Hematopoietic multipotent progenitor cell treated with erythropoietin and hydrocortisone succinate and interleukin-3 and kit ligand, for 6 days (in vitro differentiated cells): ENCODE measurements at regions not wholly inside any gene's neighbourhood (a gene's known extent, or its start where the extent isn't known, plus 50 kb on each side); places are given as distances from the start of the nearest gene placed in this dataset.

Experiments
- DNase-seq: peaks from one replicate; pipeline ENCODE4 v3.0.0-alpha.2; 2015

DNA sequence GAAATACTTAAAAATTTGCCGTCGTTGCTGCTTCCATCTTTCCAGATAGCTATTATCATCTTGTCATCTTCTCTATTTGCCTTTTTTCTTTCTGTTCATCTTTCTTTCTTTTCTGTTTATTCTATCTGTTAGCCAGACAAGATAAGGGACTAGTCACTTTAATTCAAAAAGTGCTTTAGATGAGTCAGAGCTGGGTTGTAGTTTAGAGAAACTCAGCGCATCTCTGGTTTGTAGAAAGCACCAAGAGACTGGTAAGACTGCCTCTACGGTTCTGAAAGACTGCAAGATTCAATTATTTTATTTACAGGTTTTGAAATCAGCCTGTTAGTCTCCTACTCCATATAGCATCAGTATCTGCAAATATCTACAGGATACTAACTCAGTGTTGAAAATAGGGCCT is 562.8 kb upstream of the RIOK2 start:
- DNase-seq: no peak

DNA sequence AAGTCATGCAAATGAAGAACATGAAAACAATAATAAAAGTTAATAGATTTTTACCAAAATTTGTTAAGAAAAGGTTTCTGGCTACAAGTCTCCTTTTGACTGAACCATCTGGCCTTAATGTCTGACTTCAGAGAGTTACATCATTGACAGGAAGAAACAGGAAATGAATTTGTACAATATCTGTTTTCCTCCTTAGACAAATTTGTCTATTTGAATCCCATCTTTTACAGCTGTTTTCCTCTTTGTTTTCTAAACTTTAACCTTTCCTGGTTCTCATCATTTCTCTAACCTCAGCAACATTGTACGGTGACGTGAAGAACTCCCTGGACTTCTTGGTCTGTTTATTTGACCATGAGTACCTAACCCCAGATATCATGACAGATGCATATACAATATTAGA is 567.5 kb upstream of the RIOK2 start:
- DNase-seq: no peak

DNA sequence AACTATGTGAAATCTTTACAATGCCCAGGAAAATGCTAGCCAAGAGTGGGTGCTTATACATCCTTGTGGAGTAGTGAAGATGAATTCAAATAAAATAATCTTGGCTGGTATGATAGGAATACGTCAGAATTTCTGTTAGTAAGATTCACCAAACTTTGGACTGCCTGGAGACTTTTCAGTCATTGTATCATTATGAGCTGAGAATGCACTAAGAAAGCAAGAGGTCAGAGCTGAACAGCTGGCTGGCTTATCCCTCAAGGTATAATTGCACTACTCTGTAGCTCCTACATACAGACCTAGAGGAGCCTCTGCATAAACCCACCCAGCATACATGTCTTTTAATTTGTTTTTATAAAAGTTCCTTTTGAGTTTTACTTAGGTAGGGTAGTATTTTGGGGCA is 568.5 kb upstream of the RIOK2 start:
- no peak for DNase-seq

DNA sequence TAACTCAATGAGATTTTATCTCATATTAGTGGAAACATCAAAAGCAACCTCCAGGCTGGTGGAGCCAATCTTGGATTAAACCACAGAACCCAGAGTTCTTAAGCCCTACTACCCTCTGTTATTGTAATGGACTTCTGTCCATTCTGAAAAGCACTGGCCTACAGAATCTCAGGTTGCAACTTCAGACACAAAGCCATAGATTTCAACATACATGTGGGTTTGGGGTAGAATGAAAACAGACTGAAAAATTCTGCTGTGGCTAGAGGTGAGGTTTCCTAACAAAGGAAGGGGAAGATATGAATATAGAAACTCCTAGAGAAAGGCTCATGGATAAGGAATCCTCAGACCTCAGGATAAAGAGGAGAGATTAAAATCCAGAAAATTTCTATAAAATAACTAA is 569.8 kb upstream of the RIOK2 start:
- no peak for DNase-seq

DNA sequence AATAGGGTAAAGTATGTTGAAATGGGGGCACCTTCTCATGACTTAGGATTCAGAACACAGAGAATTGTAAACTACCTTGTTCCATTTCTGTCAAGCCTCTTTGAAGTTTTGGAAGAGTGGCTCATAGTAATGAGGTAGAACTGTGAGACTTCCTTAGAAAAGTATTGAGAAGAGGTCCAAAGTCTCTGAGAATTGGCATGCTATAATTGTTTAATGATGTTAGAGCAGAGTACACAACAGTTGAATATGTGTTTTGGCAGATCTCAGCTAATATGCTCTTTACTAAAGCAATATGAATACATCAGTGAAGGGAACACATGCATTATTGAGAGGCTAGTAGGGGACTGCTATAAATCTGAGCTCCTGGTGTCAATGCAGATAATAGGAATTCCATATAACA is 579.4 kb upstream of the RIOK2 start:
- DNase-seq: no peak

DNA sequence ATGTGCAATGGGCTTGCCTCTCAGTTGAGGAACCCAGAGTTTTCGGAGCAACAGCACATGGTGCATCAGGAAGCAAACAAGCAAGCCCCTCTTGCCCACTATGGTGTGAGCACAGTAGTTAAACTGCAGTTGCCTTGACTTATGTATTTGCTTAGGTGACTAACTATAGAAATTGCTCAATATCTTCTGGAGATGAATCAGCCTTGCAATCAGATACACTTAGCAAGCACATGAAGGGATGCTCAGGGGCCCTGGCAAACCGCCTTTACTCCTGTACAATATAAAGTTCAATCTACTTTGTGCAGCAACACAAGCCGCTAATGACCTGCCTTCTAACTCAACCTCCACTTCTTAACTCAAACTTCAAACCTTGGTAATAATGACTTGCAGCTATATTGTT is 581.7 kb upstream of the RIOK2 start:
- DNase-seq: no peak

DNA sequence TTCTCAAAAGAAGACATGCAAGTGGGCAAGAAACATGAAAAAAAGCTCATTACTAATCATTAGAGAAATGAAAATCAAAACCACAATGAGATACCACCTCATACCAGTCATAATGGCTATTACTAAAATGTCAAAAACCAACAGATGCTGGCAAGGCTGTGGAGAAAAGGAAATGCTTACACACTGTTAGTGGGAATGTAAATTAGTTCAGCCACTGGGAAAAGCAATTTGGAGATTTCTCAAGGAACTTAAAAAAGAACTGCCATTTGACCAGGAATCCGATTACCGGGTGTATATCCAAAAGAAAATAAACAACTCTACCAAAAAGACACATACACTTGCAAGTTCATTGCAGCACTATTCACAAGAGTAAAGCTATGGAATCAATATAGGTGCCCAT is 595.4 kb upstream of the RIOK2 start:
- no peak for DNase-seq

DNA sequence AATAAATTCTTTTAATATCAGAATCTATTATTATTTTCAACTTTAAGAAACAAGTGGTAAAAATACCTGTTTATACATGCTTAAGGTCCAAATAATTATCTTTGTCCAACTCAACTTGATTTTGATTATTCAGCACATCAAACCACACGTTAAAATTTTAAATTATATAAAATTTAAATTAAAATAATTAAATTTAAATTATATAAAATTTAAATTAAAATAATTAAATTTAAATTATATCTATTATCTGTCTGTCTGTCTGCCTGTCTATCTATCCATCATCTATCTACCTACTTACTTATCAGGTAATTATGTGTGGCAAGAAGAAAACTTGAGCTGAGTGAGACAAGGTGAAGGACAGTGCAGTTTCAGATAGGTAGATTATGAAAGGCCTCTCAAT is 605.3 kb upstream of the RIOK2 start:
- no peak for DNase-seq

DNA sequence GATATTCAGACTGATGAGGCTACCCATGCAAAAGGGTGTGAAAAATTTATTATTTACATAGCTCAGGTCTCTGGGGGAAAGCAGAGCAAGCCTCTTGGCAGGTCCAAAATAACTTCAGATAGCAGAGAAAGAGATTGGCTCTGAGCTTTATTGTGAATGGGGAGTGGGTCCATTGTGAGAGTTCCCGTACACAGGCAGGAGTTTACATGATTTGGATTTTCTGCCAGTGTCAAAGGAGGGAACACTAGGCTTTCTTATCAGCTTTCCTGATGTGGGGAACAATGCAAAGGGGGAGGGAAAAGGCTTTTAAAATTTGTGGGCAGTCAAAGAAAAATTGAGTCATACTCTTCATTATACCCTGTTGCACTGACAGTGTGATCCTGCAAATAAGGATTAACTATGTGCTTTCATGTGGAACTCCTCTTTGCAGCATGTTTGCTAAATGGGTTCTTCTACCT is 615.0 kb upstream of the RIOK2 start:
- no peak for DNase-seq

DNA sequence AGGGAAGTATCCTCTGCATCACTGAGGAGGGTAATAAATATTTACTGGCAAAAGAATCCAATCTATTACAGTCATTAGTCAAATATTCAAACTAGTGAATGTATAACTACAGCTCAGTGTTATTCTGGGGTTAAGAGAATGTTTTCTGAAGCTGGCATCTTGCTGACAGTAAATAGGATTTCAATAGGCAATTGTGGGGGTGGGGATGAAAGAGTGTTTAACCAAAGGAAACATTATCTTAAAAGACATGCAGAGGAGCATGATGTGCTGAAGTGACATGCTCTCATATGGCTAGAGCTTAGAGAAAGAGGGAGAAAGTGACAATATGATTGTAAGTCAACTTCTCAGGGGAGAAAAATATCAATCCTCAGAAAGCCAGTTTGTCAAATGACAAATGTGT is 618.4 kb upstream of the RIOK2 start:
- DNase-seq: no peak

DNA sequence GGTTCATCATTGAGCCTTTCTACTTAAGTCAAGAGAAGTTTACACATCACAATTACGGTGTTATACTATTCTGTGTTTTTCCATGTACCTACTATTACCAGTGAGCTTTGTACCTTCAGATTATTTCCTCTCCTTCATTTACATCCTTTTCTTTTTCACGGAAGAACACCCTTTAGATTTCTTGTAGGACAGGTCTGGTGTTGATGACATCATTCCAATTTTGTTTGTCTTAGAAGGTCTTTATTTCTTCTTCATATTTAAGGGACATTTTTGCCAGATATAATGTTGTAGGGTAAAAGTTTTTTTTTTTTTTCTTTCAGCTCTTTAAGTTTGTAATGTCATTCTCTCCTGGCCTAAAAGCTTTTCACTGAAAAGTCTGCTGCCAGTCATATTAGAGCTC is 637.1 kb upstream of the RIOK2 start:
- no peak for DNase-seq

DNA sequence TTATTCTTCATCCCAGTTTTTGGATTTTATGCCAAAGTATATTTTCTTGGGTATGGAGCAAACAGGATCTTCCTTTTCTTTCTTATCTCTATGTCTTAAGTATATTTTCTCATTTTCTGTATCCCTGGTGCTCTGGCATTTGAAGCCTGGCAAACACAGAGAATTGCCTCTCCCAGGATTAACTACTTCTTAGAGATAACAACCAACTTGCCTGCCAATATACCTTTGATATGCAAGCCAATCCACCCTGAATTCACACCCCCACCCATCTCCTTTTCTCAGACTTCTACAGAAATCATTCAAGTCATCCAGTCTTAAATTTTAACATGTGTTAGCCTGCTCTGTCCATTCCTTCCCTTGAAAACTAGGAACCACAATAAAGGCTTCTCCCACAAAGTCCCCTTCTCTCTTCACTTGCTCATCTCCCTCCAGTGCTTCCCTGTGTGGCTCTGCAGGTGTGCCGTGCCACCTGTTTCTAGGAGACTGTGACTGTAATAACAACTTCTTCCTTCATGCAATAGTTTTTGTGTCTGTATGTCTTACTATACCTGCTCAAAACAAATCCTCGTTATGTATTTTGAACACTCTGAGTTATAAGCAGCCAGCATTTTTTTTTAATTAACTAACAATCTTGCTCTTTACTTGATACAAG is 649.7 kb upstream of the RIOK2 start:
- DNase-seq: no peak

DNA sequence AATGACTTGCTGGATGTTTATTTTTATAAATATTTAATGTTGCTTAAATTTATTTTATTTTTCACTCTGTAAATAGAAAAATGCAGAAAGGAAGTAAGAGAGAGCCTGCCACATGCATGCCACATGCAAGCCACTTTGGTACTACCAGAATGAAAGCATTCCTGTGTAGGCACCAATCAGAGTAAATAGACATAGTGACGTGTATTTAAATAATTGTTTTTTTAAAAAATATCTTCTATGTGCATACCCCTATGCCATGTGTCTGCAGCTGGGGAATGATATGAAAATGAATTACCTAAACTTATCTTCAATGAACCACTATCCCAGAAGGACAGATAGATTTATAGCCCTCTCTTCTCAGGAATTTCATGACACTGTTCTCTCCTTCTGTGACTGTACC is 651.5 kb upstream of the RIOK2 start:
- DNase-seq: no peak

DNA sequence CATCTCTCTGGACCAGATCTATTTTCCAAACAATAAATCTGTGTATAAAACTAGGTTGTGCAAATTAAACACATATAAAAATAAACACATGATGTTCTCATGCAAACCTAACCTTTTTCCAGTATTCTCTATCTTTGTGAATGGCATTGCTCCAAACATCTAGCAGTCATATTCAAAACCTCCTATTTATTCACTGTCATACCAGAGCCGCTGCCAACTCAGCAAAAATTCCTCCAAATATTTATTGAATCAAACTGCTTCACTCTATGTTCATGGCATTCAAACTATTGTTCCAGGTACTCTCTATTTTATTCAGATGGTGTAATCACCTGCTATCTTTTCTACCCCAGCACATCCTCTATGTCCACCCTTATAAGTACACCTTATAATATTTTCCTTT is 652.1 kb upstream of the RIOK2 start:
- no peak for DNase-seq

DNA sequence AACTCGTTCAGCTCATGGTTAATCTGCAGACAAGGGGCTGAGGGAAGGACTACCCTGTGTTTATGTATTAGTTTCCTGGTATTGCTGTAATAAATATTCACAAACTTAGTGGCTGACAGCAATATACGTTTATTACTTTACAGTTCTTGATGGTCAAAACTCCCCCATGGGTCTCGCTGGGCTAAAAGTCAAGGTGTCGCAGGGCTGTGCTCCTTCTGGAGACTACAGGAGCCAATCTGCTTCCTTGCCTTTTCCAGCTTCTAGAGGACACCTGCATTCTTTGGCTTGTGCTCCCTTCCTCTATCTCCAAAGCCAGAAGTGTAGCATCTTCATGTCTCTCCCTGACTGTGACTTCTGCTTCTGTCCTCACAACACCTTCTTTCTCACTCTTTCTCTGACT is 653.8 kb upstream of the RIOK2 start:
- DNase-seq: no peak

DNA sequence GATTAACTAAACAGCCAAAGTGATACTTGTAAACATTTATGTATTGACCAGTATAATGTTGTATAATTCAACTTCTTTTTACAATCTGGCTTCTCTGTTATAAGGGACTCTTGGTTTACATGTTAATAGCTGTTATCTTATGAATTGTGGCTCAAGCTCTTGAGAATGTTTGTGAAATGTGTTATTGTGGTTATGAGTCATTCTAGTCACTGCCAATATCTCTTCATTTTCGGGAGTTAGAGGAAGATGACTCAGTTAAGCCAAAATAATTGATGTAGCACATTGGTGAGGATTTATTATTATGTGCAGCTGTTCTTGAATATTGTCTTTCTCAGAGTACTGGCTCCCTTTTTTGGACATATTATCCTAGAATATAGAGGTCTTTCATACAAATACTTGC is 655.2 kb upstream of the RIOK2 start:
- DNase-seq: no peak

DNA sequence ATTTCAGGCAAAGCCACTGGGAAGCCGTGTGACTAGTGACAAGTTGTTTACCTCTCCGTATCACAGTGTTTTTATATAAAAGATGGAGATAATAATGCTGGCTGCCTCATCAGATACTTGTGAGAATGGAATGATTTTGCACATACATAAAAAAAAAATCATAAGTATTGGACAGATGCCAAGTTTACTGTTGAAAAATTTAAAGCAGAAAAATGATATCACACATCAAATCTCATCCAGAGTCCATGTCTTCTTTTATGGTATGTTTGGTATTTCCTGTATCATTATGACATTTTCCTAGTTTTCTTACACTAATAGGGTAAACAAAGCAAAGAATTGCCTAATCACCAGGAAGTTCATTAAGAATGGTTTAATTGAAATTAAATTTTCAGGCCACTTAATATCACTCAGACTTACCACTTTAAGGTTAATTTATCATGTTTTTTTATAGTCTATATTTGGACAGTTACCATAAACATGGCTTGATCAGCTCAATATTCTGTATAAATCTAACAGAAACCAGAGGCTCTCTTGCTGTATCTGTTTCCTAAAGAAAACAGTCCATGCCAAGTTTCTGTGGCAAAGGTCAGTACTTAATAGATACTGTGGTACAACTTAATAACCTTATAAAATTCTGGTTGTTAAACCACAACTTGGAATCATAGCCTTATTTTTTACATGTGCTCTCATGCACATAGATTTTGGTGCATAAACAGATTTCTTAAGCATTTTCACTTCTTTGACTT is 656.5 kb upstream of the RIOK2 start:
- no peak for DNase-seq

DNA sequence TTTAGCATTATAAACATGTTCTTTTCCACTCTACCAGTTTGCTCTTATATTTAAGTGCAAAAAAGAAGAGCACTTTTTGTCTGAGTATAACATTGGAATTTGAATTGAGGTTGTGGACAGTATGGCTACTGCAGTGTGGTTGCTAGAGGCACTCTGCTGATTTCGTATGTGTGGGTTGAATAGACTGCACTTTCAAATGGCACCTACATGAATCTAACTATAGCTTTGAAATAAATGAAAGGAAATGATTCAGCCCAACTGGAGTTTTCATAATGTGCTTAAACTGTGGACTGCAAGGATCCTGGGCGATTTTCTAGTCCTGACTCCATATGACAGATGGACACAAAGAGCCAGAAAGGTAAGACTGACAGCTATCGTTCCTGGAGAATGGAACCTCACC is 657.6 kb upstream of the RIOK2 start:
- no peak for DNase-seq

DNA sequence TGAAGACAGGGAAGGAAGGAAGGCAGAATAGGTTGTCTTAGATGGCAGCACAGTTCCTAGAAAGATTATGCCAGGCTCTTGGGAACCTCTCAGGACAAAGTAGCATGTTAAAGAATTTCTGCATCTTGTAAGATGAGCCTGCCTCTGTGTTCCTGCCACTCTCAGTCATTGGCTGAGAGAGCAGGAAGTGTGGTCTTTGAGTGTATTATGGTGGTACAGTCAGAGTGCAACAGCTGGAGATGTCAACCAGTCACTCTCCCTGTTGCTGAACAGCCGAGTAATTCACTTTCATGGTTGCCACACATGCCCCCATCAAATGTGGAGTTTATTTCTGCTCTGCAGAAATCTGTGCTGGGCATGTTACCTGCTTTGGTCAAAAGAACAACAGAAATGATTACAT is 659.6 kb upstream of the RIOK2 start:
- DNase-seq: no peak

DNA sequence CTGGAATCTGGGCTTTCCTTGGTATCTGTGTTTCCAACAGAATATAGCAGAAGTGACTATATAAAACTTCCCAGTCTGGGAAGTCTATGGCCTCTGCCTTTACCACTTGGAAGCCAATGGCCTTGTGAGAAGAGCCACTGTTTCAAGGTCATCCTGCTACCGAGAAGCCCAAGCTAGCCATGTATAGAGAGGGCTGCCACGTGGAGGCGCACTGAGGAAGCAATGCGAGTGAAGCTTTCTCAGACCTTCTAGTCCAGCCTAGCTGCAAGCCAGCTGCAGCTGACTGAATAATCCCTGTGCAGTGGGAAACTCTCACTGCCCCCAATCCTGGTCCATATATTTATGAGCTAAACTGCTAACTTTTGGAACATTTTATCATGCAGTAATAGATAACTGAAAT is 661.8 kb upstream of the RIOK2 start:
- DNase-seq: no peak

DNA sequence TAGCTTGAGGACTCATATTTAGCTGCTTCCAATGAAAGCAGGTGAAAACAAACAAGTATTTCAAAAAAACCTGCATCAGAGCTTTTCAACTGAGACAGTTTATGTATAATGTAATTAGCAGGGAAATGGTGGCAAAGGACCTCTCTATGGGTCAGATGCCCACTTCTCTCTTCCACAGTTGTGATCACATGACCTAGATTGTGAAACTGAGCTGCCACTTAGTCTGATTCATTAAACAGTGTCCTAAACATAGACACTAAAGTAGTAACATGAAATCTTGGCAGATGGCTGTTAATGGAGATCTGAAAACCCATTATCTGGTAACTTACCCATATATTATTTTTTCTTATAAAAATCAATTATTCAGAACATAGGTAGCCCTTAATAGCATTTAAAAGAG is 663.6 kb upstream of the RIOK2 start:
- no peak for DNase-seq

DNA sequence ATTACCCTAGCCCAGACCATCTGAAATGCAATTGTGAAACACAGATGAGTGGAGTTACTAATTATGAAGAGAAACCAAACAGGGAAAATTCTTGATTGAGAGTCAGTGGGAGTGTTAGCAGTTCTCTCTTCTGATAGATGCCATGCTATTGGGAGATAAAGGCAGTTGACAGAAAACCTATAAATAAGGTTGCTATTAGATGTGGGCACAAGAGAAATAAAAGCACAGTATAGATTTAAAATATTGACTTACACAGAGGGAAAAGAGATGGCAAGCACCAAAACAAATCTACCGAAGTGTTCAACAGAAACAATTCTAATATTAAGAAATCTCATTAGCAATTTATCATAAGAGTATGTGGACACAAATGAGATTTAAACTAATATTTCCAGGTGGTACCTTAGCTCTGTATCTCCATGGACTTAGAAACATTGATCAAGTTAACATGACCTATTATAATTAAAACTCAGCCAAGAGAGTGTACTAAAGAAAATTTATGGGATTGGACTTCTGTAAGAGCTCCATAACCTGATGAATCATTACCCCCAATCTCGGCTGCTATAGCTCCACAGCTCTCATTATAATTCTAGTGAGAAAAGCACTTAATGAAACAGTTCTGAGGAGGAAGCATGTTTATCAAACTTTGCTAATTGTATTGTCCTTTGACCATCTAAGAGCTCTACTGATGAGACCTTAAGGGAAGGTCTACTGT is 665.0 kb upstream of the RIOK2 start:
- DNase-seq: no peak

DNA sequence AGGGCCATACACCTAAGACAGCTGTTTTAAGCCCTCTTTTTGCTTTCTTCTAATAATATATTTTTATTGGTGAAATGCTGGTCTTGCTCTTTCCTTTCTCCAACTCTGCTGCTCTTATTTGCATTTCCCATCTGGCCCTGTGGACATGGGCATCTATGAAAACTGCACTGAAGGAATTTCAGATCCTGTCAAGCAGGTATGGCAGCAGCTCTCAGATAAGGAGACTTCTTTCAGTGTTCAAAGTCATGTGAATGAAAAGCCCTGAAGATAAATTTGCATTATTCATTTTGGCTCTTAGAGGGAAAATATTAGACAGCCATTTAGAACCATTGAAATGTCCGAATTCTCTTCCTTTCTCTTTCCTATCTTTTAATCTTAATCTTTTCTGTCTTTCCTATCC is 668.0 kb upstream of the RIOK2 start:
- DNase-seq: no peak
